H9 (cell line): ENCODE measurements at regions not wholly inside any gene's neighbourhood (a gene's known extent, or its start where the extent isn't known, plus 50 kb on each side); places are given as distances from the start of the nearest gene placed in this dataset.

Experiments
- DNase-seq: peaks from one replicate; pipeline ENCODE4 v3.0.0-alpha.2; 2017
- H2AFZ ChIP-seq: one replicate; pipeline ENCODE4 v1.6.1; 2013; ENCODE audit warnings: mild to moderate bottlenecking, low read length, control low read depth, moderate library complexity
- H2AK5ac ChIP-seq: 2 replicates; pipeline ENCODE4 v1.6.1; 2013; ENCODE audit warnings: low read length, control low read depth, mixed read lengths; ENCODE audit not compliant: insufficient read length
- H2BK120ac ChIP-seq: one replicate; pipeline ENCODE4 v1.6.1; 2013; ENCODE audit warnings: low read depth, mild to moderate bottlenecking, low read length, control low read depth, inconsistent platforms; ENCODE audit not compliant: poor library complexity, severe bottlenecking
- H2BK12ac ChIP-seq: 2 replicates; pipeline ENCODE4 v1.6.1; 2013; ENCODE audit warnings: low read length, control low read depth, mixed read lengths, low read depth; ENCODE audit not compliant: insufficient read length
- H2BK15ac ChIP-seq: 2 replicates; pipeline ENCODE4 v1.6.1; 2013; ENCODE audit warnings: low read depth, low read length, control low read depth
- H2BK20ac ChIP-seq: one replicate; pipeline ENCODE4 v1.6.1; 2013; ENCODE audit warnings: low read depth, mild to moderate bottlenecking, low read length, control low read depth, inconsistent platforms; ENCODE audit not compliant: poor library complexity, severe bottlenecking
- H2BK5ac ChIP-seq: 2 replicates; pipeline ENCODE4 v1.6.1; 2013; ENCODE audit warnings: low read length, control low read depth, mixed read lengths; ENCODE audit not compliant: insufficient read length
- H3K14ac ChIP-seq: 2 replicates; pipeline ENCODE4 v1.6.1; 2013; ENCODE audit warnings: low read length, control low read depth; ENCODE audit not compliant: insufficient read depth
- H3K18ac ChIP-seq: 2 replicates; pipeline ENCODE4 v1.6.1; 2013; ENCODE audit warnings: low read depth, mild to moderate bottlenecking, mixed read lengths, low read length, control low read depth; ENCODE audit not compliant: insufficient read length
- H3K23ac ChIP-seq: 2 replicates; pipeline ENCODE4 v1.6.1; 2013; ENCODE audit warnings: low read length, control low read depth, mixed read lengths, low read depth; ENCODE audit not compliant: insufficient read length
- H3K23me2 ChIP-seq: 2 replicates; pipeline ENCODE4 v1.6.1; 2013; ENCODE audit warnings: low read depth, mild to moderate bottlenecking, mixed read lengths, low read length, control low read depth; ENCODE audit not compliant: insufficient read length, poor library complexity, severe bottlenecking
- H3K27ac ChIP-seq: 2 replicates; pipeline ENCODE4 v1.5.1; 2013; ENCODE audit warnings: low read length, control low read depth, mixed read lengths, low read depth; ENCODE audit not compliant: insufficient read length
- H3K27me3 ChIP-seq: 2 replicates; pipeline ENCODE4 v1.6.1; 2013; ENCODE audit warnings: low read length, control low read depth, inconsistent platforms; ENCODE audit not compliant: insufficient read depth
- H3K4ac ChIP-seq: 2 replicates; pipeline ENCODE4 v1.6.1; 2013; ENCODE audit warnings: low read depth, mild to moderate bottlenecking, control low read depth, inconsistent platforms, low read length, moderate library complexity
- H3K4me1 ChIP-seq: 2 replicates; pipeline ENCODE4 v1.6.1; 2013; ENCODE audit warnings: low read length, control low read depth, inconsistent platforms; ENCODE audit not compliant: insufficient read depth
- H3K4me2 ChIP-seq: 2 replicates; pipeline ENCODE4 v1.6.1; 2013; ENCODE audit warnings: low read length, control low read depth, mixed read lengths; ENCODE audit not compliant: insufficient read length, insufficient read depth
- H3K56ac ChIP-seq: 2 replicates; pipeline ENCODE4 v1.6.1; 2013; ENCODE audit warnings: low read depth, mild to moderate bottlenecking, mixed read lengths, low read length, control low read depth; ENCODE audit not compliant: insufficient read length
- H3K79me1 ChIP-seq: 2 replicates; pipeline ENCODE4 v1.6.1; 2013; ENCODE audit warnings: low read depth, mild to moderate bottlenecking, moderate library complexity, low read length, control low read depth, inconsistent platforms; ENCODE audit not compliant: insufficient read depth, poor library complexity, severe bottlenecking
- H3K79me2 ChIP-seq: 2 replicates; pipeline ENCODE4 v1.6.1; 2013; ENCODE audit warnings: low read length, control low read depth, inconsistent platforms; ENCODE audit not compliant: insufficient read depth
- H3K9ac ChIP-seq: 2 replicates; pipeline ENCODE4 v1.6.1; 2013; ENCODE audit warnings: low read length, control low read depth, mixed read lengths; ENCODE audit not compliant: insufficient read length; ENCODE audit errors: extremely low read depth
- H3K9me3 ChIP-seq: one replicate; pipeline ENCODE4 v1.6.1; 2013; ENCODE audit warnings: low read depth, low read length, inconsistent platforms; ENCODE audit not compliant: control insufficient read depth
- H3T11ph ChIP-seq: one replicate; pipeline ENCODE4 v1.6.1; 2013; ENCODE audit warnings: mild to moderate bottlenecking, low read length, control low read depth, inconsistent platforms
- H4K20me1 ChIP-seq: one replicate; pipeline ENCODE4 v1.6.1; 2013; ENCODE audit not compliant: control insufficient read depth, insufficient read length, insufficient read depth
- H4K5ac ChIP-seq: 2 replicates; pipeline ENCODE4 v1.6.1; 2013; ENCODE audit warnings: low read depth, mild to moderate bottlenecking, mixed read lengths, low read length, control low read depth; ENCODE audit not compliant: insufficient read length
- H4K8ac ChIP-seq: replicated peaks from 2 replicates; pipeline ENCODE4 v1.6.1; 2013; ENCODE audit warnings: low read length, control low read depth, mixed read lengths, low read depth; ENCODE audit not compliant: insufficient read length
- H4K91ac ChIP-seq: 2 replicates; pipeline ENCODE4 v1.6.1; 2013; ENCODE audit warnings: low read depth, mild to moderate bottlenecking, moderate library complexity, mixed read lengths, low read length, control low read depth; ENCODE audit not compliant: insufficient read length
- H3K27ac Mint-ChIP-seq, 3 experiments: 2 replicates in 2 of 3; 3 replicates in 1 of 3; pipeline ENCODE4 v1.8.0; 2020 to 2021; ENCODE audit warnings: mixed read lengths in 3 of 3, mild to moderate bottlenecking in 1 of 3, moderate library complexity in 1 of 3
- H3K27me3 Mint-ChIP-seq: 2 replicates; pipeline ENCODE4 v1.8.0; 2021; ENCODE audit warnings: low read depth, mild to moderate bottlenecking, moderate library complexity, mixed read lengths
- H3K36me3 Mint-ChIP-seq, 3 experiments: 2 replicates in 2 of 3; 3 replicates in 1 of 3; pipeline ENCODE4 v1.8.0; 2020 to 2021; ENCODE audit warnings: low read depth in 3 of 3, mixed read lengths in 3 of 3; ENCODE audit not compliant: insufficient read depth in 1 of 3
- H3K4me1 Mint-ChIP-seq, 2 experiments: 2 replicates each; pipeline ENCODE4 v1.8.0; 2020; ENCODE audit warnings: mixed read lengths in 2 of 2
- H3K4me3 Mint-ChIP-seq, 2 experiments: 2 replicates in 1 of 2; 3 replicates in 1 of 2; pipeline ENCODE4 v1.8.0; 2020 to 2021; ENCODE audit warnings: mild to moderate bottlenecking in 2 of 2, mixed read lengths in 2 of 2, moderate library complexity in 1 of 2
- H3K9me3 Mint-ChIP-seq, 2 experiments: 2 replicates in 1 of 2; 3 replicates in 1 of 2; pipeline ENCODE4 v1.8.0; 2020; ENCODE audit warnings: mild to moderate bottlenecking in 2 of 2, mixed read lengths in 2 of 2, moderate library complexity in 1 of 2
- WGBS: extraction: QIAGEN DNeasy Blood & Tissue Kit; methylation state at CpG from one replicate; pipeline ENCODE4 v1.1.7; 2013; ENCODE audit warnings: missing lambda C conversion rate, low lambda C conversion rate, mixed read lengths; ENCODE audit not compliant: insufficient read length; ENCODE audit errors: extremely low coverage; 5-methylcytosine and 5-hydroxymethylcytosine counted together
- TF ChIP-seq, protein P1 (sequence below): fragments of 200-600 bp; sonication (generic); conservative IDR thresholded peaks from 3 replicates; pipeline ENCODE4 v1.8.0; 2021; ENCODE audit warnings: antibody characterized with exemption, mild to moderate bottlenecking

DNA sequence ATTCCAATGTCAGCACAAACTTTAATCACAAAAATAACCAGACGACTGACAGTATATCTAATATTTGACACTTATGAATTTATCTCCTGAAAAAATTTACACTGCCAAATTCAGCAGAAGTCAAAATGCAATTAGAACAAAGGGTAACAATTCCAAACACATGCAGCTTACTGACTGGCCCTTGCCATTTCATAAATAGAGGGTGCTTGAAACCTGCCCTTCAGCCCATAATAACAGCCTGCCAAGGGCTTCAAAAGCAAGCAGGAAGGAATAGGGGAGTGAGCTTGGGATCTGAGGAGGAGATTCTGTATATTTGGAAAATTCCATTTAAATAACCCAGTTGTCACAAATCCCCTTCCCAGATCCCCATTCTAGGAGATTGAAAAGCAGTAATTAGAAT lies 66.1 kb upstream of the IQCM start:
- Histone ChIP-seq H3K23ac (no peak overlapping the region), H3K4me2 (no peak overlapping the region), H3K79me2 (no peaks in the 10 kb centered on the region), H3K27me3 (no peaks in the 10 kb centered on the region), H2AFZ (no peak overlapping the region), H3T11ph (no peak overlapping the region), H3K18ac (no peak overlapping the region), H2BK20ac (no peak overlapping the region), H3K9me3 (no peaks in the 10 kb centered on the region), H3K4ac (no peak overlapping the region), H3K56ac (no peak overlapping the region), H4K20me1 (no peaks in the 10 kb centered on the region), H3K9ac (no peak overlapping the region), H3K4me1 (no peaks in the 10 kb centered on the region), H3K23me2 (no peaks in the 10 kb centered on the region), H4K8ac (no peak overlapping the region), H3K79me1 (no peaks in the 10 kb centered on the region), H3K14ac (no peak overlapping the region), H2BK15ac (no peak overlapping the region), H2BK120ac (no peak overlapping the region), H2AK5ac (no peak overlapping the region), H4K5ac (no peak overlapping the region), H3K27ac (no peak overlapping the region), H4K91ac (no peak overlapping the region), H2BK5ac (no peak overlapping the region), H2BK12ac (no peak overlapping the region)
- TF ChIP-seq, protein P1, sequence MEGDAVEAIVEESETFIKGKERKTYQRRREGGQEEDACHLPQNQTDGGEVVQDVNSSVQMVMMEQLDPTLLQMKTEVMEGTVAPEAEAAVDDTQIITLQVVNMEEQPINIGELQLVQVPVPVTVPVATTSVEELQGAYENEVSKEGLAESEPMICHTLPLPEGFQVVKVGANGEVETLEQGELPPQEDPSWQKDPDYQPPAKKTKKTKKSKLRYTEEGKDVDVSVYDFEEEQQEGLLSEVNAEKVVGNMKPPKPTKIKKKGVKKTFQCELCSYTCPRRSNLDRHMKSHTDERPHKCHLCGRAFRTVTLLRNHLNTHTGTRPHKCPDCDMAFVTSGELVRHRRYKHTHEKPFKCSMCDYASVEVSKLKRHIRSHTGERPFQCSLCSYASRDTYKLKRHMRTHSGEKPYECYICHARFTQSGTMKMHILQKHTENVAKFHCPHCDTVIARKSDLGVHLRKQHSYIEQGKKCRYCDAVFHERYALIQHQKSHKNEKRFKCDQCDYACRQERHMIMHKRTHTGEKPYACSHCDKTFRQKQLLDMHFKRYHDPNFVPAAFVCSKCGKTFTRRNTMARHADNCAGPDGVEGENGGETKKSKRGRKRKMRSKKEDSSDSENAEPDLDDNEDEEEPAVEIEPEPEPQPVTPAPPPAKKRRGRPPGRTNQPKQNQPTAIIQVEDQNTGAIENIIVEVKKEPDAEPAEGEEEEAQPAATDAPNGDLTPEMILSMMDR, result no peak
- no peak for DNase-seq
- H3K27me3 Mint-ChIP-seq, result no peaks in the 10 kb centered on the region
- no peak overlapping the region for H3K27ac Mint-ChIP-seq
- no peak overlapping the region for H3K4me3 Mint-ChIP-seq
- H3K36me3 Mint-ChIP-seq, result no peaks in the 10 kb centered on the region
- no peaks in the 10 kb centered on the region for H3K9me3 Mint-ChIP-seq
- H3K4me1 Mint-ChIP-seq, result no peaks in the 10 kb centered on the region
- WGBS, result 100% methylated on average over 1 of the region's 1 CpG
